ENCODE measurements at regions not wholly inside any gene's neighbourhood (a gene's known extent, or its start where the extent isn't known, plus 50 kb on each side); places are given as distances from the start of the nearest gene placed in this dataset.

- Histone ChIP-seq H3K36me3 (ENCODE audit: control insufficient read depth, insufficient read depth, low read length) (no peaks in the 10 kb centered on the region), H3K4me3 (ENCODE audit: low read length) (no peak overlapping the region), H3K9ac (ENCODE audit: extremely low read depth, low read length, poor library complexity, severe bottlenecking) (no peak overlapping the region), H3K27me3 (ENCODE audit: control insufficient read depth, insufficient read depth, low read length, poor library complexity, severe bottlenecking) (no peaks in the 10 kb centered on the region), H3K4me1 (ENCODE audit: control insufficient read depth, insufficient read depth, low read length) (no peaks in the 10 kb centered on the region), H3K9me3 (ENCODE audit: control insufficient read depth, low read length) (no peaks in the 10 kb centered on the region), H3K27ac (ENCODE audit: low read depth, low read length) (no peak overlapping the region)
- Mint-ChIP-seq H3K27ac (no peak overlapping the region), H3K4me3 (no peak overlapping the region), H3K36me3 (ENCODE audit: low read depth) (no peaks in the 10 kb centered on the region), H3K27me3 (ENCODE audit: insufficient read depth) (peaks cover 3% of the 10 kb centered on the region), H3K9me3 (peaks cover 4% of the 10 kb centered on the region), H3K4me1 (no peaks in the 10 kb centered on the region)
- no peak for TF ChIP-seq CTCF (conservative IDR thresholded peaks at IDR 0.05)
- WGBS, 2 experiments (ENCODE audit: insufficient coverage in 1 of 2, insufficient read length in 1 of 2), result 89 to 95% methylated on average over 6 of the region's 6 CpGs
- DNase-seq, result no peak
These were observed 453.5 kb downstream of the GADD45G start for GRCh38 chr9:90058182-90058763.

GRCh38 chr9:90059436-90059835 lies 454.6 kb downstream of the GADD45G start:
- Mint-ChIP-seq H3K9me3 (no peaks in the 10 kb centered on the region), H3K36me3 (ENCODE audit: low read depth) (no peaks in the 10 kb centered on the region), H3K27ac (no peak overlapping the region), H3K27me3 (ENCODE audit: insufficient read depth) (no peaks in the 10 kb centered on the region), H3K4me3 (no peak overlapping the region), H3K4me1 (no peaks in the 10 kb centered on the region)
- H3K9me3 ChIP-seq (ENCODE audit: control insufficient read depth, low read length), result no peaks in the 10 kb centered on the region
- no peak overlapping the region for H3K9ac ChIP-seq (ENCODE audit: extremely low read depth, low read length, poor library complexity, severe bottlenecking)
- 95% methylated on average over 7 to 8 of the region's 8 CpGs for WGBS, 2 experiments (ENCODE audit: insufficient coverage in 1 of 2, insufficient read length in 1 of 2)
- H3K27me3 ChIP-seq (ENCODE audit: control insufficient read depth, insufficient read depth, low read length, poor library complexity, severe bottlenecking), result no peaks in the 10 kb centered on the region
- no peaks in the 10 kb centered on the region for H3K36me3 ChIP-seq (ENCODE audit: control insufficient read depth, insufficient read depth, low read length)
- no peak overlapping the region for H3K4me3 ChIP-seq (ENCODE audit: low read length)
- H3K27ac ChIP-seq (ENCODE audit: low read depth, low read length), result no peak overlapping the region
- TF ChIP-seq CTCF (conservative IDR thresholded peaks at IDR 0.05), result no peak
- no peak for DNase-seq
- no peaks in the 10 kb centered on the region for H3K4me1 ChIP-seq (ENCODE audit: control insufficient read depth, insufficient read depth, low read length)

- Histone ChIP-seq H3K9me3 (ENCODE audit: control insufficient read depth, low read length) (no peaks in the 10 kb centered on the region), H3K27ac (ENCODE audit: low read depth, low read length) (no peak overlapping the region), H3K27me3 (ENCODE audit: control insufficient read depth, insufficient read depth, low read length, poor library complexity, severe bottlenecking) (no peaks in the 10 kb centered on the region), H3K9ac (ENCODE audit: extremely low read depth, low read length, poor library complexity, severe bottlenecking) (no peak overlapping the region), H3K4me3 (ENCODE audit: low read length) (no peak overlapping the region), H3K36me3 (ENCODE audit: control insufficient read depth, insufficient read depth, low read length) (no peaks in the 10 kb centered on the region), H3K4me1 (ENCODE audit: control insufficient read depth, insufficient read depth, low read length) (no peaks in the 10 kb centered on the region)
- Mint-ChIP-seq H3K4me1 (no peaks in the 10 kb centered on the region), H3K27ac (no peak overlapping the region), H3K9me3 (no peaks in the 10 kb centered on the region), H3K36me3 (ENCODE audit: low read depth) (no peaks in the 10 kb centered on the region), H3K4me3 (no peak overlapping the region), H3K27me3 (ENCODE audit: insufficient read depth) (no peaks in the 10 kb centered on the region)
- DNase-seq, result no peak
- 92 to 98% methylated on average over 5 to 8 of the region's 8 CpGs for WGBS, 2 experiments (ENCODE audit: insufficient coverage in 1 of 2, insufficient read length in 1 of 2)
- TF ChIP-seq CTCF (conservative IDR thresholded peaks at IDR 0.05), result no peak
These were observed 455.4 kb downstream of the GADD45G start for GRCh38 chr9:90060256-90060655.

Measured in endodermal cell (in vitro differentiated cells).